OCI-LY1 (cell line): ENCODE measurements at regions not wholly inside any gene's neighbourhood (a gene's known extent, or its start where the extent isn't known, plus 50 kb on each side); places are given as distances from the start of the nearest gene placed in this dataset.

ENCODE experiments used
- EZH2 ChIP-seq: fragments of 200-600 bp; sonication (generic), shearing (Covaris generic); IDR thresholded peaks from 2 replicates; pipeline ENCODE4 v1.8.0; 2017; ENCODE audit warnings: borderline replicate concordance, mixed run types, mild to moderate bottlenecking, antibody characterized with exemption, low read length, moderate library complexity, mixed read lengths
- TF ChIP-seq, protein P1 (sequence below): fragments of 200-600 bp; sonication (generic), shearing (Covaris generic); IDR thresholded peaks from 2 replicates; pipeline ENCODE4 v1.5.1; 2017; ENCODE audit warnings: mild to moderate bottlenecking, antibody characterized with exemption, low read length, moderate library complexity, mixed read lengths

DNA sequence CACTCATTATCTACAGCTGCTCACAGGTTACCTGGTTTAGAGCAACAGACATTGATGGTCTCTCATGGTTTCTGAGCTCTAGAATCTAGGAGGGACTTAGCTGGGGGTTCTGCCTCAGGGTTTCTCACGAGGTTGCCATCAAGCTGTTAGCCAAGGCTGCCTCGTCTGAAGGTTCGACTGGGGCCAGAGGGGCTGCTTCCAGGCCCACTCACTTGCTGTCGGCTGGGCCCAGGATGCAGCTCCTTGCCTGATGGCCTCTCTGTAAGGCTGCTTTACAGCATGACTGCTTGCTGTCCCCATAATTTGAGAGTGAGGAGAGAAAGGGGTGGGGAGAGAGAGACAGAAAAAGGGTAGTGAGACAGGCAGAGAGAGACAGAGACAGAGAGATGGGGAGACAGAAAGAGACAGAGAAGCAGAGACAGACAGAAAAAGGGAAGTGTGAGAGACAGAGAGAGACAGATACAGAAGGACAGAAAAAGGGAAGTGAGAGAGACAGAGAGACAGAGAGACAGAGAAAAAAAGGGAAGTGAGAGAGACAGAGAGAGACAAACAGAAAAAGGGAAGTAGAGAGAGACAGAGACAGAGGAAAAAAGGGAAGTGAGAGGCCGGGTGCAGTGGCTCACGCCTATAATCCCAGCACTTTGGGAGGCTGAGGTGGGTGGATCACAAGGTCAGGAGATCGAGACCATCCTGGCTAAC is 106.8 kb upstream of the C1orf174 start:
- TF ChIP-seq, protein P1, sequence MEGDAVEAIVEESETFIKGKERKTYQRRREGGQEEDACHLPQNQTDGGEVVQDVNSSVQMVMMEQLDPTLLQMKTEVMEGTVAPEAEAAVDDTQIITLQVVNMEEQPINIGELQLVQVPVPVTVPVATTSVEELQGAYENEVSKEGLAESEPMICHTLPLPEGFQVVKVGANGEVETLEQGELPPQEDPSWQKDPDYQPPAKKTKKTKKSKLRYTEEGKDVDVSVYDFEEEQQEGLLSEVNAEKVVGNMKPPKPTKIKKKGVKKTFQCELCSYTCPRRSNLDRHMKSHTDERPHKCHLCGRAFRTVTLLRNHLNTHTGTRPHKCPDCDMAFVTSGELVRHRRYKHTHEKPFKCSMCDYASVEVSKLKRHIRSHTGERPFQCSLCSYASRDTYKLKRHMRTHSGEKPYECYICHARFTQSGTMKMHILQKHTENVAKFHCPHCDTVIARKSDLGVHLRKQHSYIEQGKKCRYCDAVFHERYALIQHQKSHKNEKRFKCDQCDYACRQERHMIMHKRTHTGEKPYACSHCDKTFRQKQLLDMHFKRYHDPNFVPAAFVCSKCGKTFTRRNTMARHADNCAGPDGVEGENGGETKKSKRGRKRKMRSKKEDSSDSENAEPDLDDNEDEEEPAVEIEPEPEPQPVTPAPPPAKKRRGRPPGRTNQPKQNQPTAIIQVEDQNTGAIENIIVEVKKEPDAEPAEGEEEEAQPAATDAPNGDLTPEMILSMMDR: no peak
- TF ChIP-seq EZH2: no peak
